ENCODE measurements at regions not wholly inside any gene's neighbourhood (a gene's known extent, or its start where the extent isn't known, plus 50 kb on each side); places are given as distances from the start of the nearest gene placed in this dataset.

DNA sequence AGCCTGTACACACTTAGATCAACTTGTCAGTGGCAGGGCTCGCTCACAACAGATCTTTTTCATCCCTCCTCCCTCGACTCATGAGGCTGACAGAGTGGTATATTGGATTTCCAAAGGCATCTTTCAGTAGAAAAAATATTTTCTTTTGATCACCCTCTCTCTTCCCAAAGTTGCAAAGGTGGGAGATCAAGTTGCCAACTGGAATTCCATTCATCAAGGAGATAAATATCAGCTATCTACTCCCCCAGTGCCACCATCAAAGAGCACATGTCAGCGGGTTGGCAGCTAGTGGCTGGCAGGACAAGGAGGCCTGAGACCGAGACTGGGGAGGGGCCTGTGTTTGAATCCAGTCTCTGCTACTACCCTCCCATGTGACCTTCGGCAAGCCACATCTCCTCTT is 539.7 kb upstream of the CDH11 start:
- DNase-seq, result no peak

DNA sequence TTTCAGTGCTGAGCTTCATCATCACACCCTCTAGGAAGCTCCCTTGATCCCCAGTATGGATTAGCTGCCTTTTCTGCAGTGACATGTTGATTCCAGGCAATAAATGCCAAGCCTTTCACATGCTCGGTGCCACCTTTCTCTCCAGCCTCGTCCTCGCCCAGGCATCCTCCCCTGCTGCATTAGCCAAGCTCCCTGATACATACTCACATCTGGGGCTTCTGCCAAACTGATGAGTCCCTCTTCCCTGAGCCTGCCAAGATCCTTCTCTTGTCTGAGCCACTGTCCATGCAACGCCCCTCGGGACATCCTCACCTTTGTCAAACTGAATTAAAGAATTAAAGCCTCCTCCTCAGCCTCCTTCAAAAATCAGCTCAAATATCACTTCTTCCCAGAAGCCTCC is 538.5 kb upstream of the CDH11 start:
- DNase-seq, result no peak

DNA sequence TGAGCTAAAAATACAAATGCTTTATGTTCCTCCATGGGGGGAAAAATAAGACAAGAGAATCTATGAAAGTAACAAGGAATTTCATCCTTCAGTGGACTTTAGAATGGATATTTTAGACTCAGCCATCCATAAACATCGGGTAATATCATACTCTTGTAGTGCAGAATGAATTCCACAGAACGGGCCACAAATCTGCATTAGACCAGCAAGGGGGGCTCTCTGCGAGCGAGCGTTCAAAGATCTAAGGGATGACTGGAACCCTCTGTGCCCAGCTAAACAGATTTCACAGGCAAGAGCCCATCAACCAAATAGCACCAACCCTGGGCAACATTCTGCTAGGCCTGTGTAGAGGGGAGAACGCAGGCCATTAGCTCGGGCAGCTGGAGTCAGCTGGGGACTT is 537.9 kb upstream of the CDH11 start:
- no peak for DNase-seq

DNA sequence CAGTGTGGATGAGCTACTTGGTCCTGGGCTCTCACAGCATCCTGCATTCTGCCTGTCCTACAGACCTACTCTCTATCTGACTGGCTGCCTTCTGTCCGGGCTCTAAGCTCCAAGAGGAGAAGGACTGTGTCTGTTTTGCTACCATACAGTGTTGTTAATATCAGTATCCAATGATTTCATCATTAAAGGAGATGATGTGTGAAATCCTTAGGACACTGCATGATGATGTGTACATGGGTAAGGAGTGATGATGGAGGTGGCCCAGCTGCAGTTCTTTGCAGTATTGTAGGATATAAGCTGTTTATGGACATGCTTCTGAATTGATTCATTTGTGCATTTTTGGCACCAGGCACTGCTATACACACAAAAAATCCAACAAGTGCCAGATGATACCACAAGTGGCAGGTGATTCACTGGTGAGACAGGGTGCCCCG is 536.9 kb upstream of the CDH11 start:
- no peak for DNase-seq

DNA sequence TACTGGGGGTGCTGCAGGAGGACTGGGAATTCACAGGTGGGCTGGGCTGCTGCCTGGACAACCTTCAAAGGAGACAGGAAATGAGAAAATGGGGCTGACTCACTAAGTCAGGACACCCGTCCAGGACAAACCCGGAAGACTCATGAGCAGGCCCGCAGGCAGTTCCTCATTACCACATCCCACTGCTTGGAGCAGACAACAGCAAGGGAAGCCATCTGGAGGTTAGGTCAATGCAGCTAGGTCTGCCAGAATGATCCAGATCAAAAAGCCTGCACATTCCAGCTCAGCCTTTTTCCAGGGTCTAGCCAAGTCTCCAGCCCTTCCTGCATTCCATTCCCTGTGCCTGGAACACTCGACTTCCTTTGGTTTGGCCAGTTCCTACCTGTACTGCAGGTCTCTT is 536.5 kb upstream of the CDH11 start:
- no peak for DNase-seq

DNA sequence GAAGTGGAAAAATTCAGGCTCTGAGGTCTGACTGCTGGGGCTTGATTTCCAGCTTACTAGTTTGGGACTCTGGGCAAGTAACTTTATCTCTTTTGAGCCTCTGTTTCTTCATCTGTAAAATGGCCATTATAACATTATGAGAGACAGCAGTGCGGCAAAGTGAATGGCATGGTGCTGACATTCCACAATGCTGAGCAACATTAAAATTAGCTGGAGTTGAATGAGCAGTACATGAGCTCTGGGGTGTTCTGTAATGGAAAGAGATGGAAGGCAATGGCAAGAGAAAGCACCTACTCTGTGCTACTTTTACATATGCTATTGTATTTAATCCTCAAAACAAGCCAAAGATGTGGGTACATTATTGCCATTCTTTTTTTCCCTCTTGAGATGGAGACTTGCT is 535.7 kb upstream of the CDH11 start:
- DNase-seq, result no peak

DNA sequence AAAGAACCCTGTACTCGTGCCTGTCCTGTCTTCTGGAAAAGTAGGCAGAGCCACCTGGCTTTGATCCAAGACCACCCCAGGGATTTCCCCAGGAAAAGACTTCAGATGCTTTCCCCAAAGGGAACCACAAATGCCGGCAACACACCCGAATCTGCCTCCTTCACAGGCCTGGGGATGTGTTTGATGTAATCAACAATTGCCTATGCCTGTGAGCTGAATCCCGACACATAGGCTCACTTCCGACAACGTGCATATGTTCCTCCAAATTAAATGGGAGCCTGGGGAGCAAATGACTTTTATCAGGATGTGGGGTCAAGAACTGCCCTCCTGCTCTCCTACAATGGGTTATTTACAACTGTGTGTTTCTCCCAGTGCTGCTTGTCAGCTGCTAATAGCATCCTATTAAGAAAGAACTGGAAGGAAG is 535.2 kb upstream of the CDH11 start:
- no peak for DNase-seq

DNA sequence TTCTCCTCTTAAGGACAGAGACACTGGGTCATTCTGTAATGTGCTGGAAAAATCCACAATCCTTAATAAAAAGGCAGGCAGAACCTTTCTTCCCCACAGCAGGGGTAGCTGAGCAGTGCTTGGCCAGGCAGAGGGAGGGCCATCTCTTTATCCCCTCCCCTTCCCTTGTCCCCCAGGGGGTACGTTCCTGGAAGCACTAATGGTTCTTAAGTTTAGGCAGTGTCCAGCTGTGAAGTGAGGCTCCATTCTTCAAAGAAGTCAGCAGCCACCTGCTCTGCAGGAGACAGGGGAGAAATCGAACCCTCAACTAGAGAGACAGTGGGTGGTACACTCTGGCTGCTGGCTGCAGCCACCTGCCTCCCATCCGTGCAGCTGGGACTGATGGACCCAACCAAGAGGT is 533.9 kb upstream of the CDH11 start:
- no peak for DNase-seq

DNA sequence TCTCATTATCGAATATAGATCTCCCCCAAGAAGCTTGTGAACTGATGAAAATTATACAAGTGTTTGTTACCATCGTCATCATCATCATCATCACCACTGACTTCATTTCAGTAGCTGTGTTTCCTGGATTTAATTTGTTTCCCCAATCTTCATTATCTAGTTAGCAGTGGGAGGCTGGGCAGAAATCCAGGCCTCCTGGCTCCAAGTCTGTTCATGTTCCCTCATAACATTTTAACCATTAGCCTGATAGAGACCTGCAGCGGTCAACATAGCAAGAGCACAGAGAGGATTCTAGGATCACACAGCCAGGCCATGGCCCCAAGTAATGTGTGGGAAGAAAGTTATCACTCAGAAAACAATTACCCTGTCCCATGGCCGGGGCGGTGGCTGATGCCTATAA is 526.2 kb upstream of the CDH11 start:
- DNase-seq, result no peak

DNA sequence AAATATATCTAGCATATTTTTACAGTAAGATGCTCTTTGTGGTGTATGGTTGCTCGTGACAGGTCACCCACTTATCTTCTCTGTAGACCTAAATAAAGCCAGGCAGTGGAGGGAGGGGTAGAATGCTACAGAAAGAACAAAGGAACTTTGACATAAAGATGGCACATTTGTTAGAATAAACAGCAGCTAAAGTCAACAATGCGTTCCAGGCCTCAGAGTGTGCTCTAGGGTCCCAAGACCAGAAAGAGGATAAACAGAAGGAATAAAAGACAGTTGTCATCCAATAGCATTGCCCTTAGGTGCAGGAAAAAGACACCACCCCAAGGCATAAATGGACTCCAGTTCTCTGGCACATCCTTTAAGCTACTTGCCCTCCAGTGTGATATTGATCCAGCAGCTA is 523.0 kb upstream of the CDH11 start:
- no peak for DNase-seq

DNA sequence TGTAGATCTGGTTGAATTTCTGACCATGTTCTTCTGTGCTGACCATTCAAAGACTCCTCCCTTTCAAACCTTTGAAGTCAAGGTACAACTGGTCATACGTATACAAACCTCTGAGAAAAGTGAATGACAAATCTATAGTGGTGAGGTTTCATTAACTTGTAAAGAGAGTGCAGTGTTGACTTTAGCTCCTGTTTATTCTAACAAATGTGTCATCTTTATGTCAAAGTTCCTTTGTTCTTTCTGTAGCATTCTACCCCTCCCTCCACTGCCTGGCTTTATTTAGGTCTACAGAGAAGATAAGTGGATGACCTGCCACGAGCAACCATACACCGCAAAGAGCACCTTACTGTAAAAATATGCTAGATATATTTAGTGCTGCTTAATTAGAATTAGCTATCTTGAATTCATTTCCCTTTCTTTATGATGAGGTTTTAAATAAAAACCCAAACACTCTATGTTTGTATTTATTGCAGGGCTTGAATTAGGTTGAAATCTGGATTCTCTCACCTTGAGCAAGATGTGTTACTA is 520.0 kb upstream of the CDH11 start:
- no peak for DNase-seq

DNA sequence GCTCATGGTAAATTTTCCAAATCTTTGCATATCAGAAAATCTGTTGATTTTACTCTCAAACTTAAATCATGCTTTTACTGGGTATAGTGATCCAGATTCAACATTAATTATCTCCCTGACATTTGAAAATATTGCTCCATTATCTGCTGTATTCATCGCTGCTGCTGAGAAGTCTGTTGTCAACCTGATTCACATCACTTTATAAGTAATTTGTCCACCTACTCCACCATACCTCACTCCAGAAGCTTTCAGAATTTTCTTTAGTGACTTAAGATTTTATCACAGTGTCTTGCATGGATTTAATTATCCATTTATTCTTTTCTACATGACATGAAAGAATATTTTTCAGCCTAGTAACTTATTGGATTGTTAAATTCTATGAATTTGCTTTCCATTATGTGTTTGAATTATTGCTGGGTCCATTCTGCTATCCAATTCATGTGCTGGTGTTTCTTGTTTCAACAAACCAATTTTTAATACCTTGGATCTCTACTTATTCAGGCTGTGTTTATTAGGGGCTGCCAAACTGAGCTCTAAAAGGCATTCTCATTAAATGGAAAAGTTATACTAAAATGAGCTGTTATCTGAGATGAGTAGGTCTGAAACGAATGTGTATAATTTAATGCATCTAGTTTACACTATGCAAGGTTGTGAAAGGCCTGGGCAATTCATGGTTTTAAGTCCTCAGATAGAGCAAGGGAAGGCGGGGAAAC is 519.3 kb upstream of the CDH11 start:
- no peak for DNase-seq

DNA sequence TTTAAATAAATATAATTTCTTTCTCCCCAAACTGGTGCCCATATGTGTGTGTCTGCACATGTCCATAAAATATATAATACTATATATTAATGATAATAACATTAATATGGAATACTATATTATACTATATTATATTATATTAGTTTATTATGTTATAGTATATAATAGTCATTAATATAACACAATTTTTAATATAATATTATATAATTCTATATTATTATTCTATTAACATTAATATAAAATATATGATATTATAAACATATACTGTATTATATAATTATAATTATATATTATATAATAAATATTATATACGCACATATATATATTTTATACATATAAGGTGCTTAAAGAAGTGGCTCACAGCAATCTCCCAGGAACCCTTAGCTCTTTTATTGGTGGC is 513.0 kb upstream of the CDH11 start:
- DNase-seq, result no peak

DNA sequence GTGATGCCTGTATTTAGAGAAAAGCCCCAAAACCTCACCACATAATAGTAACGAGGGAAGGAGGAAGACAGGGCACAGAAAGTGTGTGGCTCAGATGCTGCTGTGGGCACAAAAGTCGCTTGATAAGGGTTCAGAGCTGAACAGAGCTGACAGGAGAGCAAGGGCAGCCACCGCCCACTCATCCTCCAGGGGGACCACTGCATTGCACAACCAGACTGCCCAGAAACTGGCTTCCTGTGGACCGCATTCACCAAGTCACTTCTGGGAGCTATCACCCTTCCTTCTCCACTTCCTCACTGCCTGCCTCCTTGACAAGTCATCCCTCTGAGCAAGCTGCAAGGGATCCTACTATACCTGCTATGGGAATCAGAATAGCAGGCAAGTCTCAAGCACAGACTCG is 512.4 kb upstream of the CDH11 start:
- DNase-seq, result no peak

DNA sequence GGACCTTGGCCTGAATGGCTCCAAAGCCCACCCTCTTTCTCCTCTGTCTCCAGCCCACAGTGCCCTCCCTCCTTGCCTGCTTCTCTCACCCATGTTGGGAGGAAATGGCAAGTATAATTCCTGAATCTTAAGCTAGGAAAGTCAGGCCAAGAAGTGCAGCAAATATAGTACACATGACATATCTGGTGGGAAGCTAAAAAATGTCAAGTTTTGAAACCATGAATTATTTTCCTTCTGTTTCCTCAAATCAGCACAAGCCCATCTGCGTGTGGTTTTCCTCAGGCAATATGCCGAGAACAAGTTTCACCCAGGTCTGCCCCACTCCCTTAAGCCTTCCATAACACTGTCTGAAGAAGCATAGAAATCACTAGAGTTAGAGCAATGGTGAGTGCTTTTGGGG is 502.8 kb upstream of the CDH11 start:
- no peak for DNase-seq

DNA sequence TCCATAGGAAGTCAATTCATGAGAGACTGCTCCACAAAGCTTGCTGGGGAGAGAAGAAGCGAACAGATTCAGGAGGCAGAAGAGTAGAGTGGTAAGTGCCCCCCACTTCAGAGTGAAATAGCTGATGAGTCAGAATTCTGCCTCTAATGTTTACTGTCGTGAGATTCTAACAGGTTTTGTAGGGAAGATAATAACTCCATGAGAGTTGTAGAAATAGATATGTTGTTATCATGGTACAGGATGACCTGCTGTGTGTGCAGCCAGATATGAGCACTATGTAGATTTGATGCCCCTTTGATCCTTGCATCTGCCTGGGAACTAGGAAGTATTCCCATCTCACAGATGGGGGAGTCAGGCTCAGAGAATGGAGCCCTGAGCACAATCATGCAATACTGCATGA is 502.4 kb upstream of the CDH11 start:
- no peak for DNase-seq

DNA sequence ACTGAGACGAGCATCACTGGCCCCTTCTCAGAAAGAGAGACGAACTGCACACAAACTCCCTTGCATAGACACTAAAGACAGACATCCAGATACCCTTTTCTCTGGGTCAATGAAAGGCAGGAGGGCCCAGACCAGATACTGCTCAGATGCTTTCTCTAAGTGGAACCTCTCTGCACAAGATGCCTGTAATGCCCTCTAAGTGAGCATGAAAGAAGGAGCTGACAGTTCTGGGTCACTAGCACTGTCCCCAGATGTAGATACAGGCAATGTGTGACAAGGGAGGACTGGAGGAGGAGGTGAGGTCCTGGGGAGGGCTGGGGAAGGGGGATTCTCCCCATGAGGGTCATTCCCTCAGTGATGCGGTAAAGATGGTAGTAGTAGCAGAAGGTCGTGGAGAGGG is 501.0 kb upstream of the CDH11 start:
- DNase-seq, result no peak

DNA sequence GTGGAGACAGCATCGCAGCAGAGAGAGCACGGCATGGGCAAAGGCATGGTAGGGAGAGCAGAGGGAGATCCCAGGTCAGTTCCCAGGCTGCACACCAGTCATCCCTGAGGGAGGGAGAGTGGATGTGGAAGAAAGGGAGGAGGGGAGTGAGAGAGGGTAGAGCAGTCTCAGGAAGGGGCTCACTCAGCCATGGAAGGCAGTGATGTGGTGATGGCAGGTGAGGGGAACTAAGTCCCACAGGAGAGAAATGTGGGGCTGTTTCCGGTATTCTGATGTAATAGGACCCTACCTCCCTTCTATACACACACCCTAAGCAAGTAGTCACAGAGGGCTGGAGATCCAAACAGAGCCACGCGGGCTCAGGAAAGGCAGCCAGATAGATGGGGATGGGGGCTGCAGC is 500.3 kb upstream of the CDH11 start:
- no peak for DNase-seq

DNA sequence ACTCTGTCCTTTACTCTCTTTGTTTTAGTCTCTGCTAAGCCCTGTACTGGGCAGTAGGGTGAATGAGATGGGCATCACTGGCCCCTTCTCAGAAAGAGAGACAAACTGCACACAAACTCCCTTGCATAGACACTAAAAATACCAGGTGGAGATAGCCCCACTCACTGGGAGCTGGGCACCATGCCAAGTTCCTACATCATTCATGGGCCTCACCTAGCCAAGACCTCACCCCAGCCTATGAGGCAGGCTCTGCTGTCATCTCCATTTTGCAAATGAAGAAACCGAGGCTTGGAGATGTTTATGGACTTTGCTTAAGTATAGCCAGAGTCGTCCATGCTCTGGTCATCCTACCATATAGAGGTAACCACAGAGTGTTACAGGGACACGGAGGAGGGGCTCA is 499.8 kb upstream of the CDH11 start:
- DNase-seq, result no peak

DNA sequence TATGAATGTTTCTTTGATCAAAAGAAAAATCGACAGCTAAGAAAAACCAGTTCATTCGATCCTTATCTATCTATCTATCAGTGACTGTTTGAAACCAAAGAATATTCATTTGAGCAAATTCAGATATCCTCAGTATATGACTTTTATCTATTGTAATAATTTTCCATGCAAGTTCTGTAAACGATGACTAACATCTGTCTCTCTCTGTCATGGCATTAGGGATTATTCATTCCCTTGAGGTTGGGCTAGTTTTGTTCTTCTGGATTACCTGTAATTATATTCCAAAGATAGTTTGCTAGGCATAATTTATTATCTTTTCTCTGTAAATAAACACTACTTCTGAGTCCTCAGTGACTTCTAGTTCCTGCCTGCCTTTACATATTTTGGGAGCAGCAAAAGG is 497.7 kb upstream of the CDH11 start:
- no peak for DNase-seq

DNA sequence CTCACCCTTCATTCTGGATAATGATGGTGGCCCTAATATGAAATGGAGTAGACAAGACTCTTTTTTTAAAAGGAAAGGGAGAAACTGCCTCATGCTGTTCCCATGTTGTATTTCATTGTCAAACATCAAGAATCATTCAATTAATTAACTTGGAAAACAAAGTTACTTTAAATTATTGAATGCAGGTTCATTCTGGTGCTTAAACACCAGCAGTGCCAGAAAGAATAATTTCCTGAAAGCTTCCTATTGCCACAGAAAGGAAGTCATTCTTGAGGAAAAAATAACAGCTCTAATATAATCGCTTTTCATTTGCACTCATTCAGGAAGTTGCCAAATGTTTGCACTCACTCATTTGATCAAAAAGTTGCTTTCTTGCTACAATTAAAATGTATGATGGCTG is 497.1 kb upstream of the CDH11 start:
- no peak for DNase-seq

DNA sequence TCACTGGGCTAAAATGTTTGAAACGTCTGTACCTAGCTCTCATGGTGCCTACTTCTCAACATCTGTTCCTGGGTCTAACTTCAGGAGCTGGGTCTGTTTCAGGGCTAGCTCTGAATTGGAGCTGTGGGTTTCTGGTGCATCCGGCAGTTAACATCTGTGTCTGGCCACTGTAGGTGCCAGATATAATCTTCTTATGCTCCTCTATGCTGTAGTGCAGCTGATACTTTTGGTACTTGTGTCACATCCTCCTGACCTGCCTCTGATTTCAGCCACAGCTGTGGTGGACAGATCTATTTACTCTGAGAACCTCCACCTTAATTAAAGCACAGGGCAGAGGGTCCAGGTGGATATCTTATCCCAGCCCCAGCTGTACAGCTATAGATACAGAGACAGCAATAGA is 496.5 kb upstream of the CDH11 start:
- no peak for DNase-seq

DNA sequence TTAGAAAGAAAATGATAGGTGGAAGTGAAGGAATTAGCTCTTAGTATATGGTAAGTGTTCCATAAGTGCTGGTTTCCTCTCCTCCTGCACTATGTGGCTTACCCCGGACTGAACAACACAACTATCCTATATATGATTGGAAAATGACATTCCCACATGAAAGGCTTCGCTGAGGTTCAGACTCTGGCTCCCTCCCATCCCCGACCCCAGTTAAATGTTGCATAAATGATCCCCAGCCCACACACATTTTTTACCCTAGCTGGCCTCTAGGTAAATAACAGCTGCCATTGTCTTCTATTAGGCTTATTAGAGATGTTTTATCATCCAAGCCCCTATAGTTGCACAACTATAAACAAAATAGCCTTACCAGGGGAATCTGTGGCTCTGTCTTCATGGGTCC is 495.6 kb upstream of the CDH11 start:
- DNase-seq, result no peak

DNA sequence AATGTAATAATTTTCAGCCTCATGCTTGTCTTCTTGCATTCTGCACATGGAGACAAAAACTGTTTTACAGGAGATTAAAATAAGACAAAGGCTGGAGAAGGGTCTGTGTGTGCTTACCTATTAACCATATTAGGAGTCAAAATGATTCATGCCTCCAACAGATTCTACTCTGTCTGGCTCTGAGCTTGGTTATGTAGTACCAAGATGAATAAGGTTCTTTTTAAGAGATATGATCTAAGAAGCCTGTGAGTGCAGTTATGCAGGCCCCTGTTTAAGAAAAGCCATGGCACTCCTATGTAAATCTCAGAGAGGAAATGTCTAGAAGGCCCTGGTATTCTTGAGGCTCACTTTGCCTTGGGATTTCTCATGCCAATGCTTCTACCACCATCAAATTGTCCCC is 486.6 kb upstream of the CDH11 start:
- no peak for DNase-seq

DNA sequence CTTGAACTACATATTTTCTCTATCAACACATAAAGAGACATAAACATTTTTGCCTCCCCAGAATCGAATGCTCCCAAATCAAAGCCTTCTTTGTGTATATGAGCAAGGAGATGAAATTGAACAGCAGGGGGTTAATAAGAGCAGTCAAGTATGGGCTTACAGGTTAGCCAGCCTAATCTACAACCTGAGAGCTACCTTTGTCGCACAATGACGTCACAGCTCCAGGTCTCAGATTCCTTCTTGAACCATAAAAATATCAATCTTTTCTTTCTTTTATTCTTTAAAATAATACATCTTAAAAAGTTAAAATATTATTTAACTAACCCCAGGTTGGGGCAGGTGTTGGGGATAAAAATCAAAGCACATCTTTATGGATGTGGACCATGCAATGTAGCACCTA is 482.9 kb upstream of the CDH11 start:
- DNase-seq, result no peak
